Ovary (tissue), 7 donors: ENCODE measurements at regions not wholly inside any gene's neighbourhood (a gene's known extent, or its start where the extent isn't known, plus 50 kb on each side); places are given as distances from the start of the nearest gene placed in this dataset.

Source experiments
- DNase-seq, 5 donors: peaks; one replicate each; pipeline ENCODE4 v3.0.0-alpha.2; 2019 to 2020
- H3K27ac ChIP-seq, 2 donors: fragments of 200-600 bp; one replicate each; pipeline versions ENCODE4 v1.5.1 to v1.8.0; 2019 to 2022
- H3K27me3 ChIP-seq: fragments of 200-600 bp; one replicate; pipeline ENCODE4 v1.8.0; 2022
- H3K36me3 ChIP-seq: fragments of 200-600 bp; sonication (generic); one replicate; pipeline ENCODE4 v1.5.1; 2019
- H3K4me1 ChIP-seq: one replicate; pipeline ENCODE4 v1.8.1; 2013; ENCODE audit warnings: mild to moderate bottlenecking, moderate library complexity; ENCODE audit not compliant: insufficient read depth
- H3K4me3 ChIP-seq: fragments of 200-600 bp; sonication (generic); one replicate; pipeline ENCODE4 v1.5.1; 2017
- H3K9me3 ChIP-seq, 2 donors: fragments of 200-600 bp in 1 of 2; sonication (generic) in 1 of 2; one replicate each; pipeline versions ENCODE4 v1.5.1 to v1.8.1; 2013 to 2019; ENCODE audit warnings: mild to moderate bottlenecking in 1 of 2, moderate library complexity in 1 of 2
- EP300 ChIP-seq: sonication (generic); formaldehyde crosslinking; IDR thresholded peaks from one replicate; pipeline ENCODE4 v1.6.1; 2017; ENCODE audit warnings: antibody characterized with exemption
- POLR2A ChIP-seq: fragments of 450-650 bp; IDR thresholded peaks from one replicate; pipeline ENCODE4 v1.6.1; 2017; ENCODE audit warnings: antibody characterized with exemption, mild to moderate bottlenecking, moderate library complexity
- WGBS, 3 donors: extraction: QIAGEN DNeasy Blood & Tissue Kit in 1 of 3; methylation state at CpG; one replicate each; pipeline versions ENCODE4 v1.1.5 to v1.1.7; 2013 to 2017; 5-methylcytosine and 5-hydroxymethylcytosine counted together
- intact Hi-C, 4 donors: fragments of 100-400 bp; cut with DNase I; formaldehyde crosslinking; loops; one replicate each; pipeline versions ENCODE4 v1.11.0 to v1.15.1; 2022 to 2023
- TF ChIP-seq, protein P1 (sequence below), 3 donors: fragments of 450-650 bp in 2 of 3; fragments of 200-600 bp in 1 of 3; IDR thresholded peaks; one replicate each; pipeline versions ENCODE4 v1.5.1 to v1.8.0; 2016 to 2022; ENCODE audit warnings: antibody characterized with exemption in 3 of 3, mild to moderate bottlenecking in 1 of 3
- donor health status: DM: no; HTN: no; CAD: no; lungs with moderate emphysema.
- donor health status: DM: no; HTN: no; CAD: no.
- donor health status: Bipolar disorder and iron deficiency.
- donor health status: DM: no; HTN: no; CAD: no.
- donor health status: DM: yes; HTN: yes; CAD: no.

DNA sequence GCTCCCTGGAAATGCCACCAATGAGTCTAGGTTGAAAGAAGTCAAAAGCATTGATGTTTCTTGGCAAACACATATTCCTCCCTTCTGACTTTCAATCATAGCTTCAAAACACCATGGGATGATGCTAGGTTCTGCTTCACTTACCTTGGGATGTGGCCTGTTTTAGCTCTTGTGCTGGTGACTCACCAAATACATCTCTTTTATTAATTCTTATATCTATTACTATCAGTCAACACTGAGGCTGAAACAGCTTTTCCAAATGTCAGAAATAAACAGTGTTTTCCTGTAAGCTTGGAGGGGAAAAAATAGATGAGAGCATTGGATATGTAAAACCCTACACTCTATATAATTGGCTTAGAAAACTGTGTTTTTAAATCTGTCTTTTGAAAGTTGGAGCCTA lies 245.4 kb upstream of the NREP start:
- Histone ChIP-seq H3K27ac (no peak overlapping the region), H3K4me3 (no peak overlapping the region), H3K4me1 (no peaks in the 10 kb centered on the region), H3K36me3 (no peaks in the 10 kb centered on the region), H3K27me3 (no peaks in the 10 kb centered on the region), H3K9me3 (no peaks in the 10 kb centered on the region)
- DNase-seq = no peak
- intact Hi-C loops = no loop called here
- TF ChIP-seq POLR2A = no peak
- TF ChIP-seq EP300 = no peak
- TF ChIP-seq, protein P1, sequence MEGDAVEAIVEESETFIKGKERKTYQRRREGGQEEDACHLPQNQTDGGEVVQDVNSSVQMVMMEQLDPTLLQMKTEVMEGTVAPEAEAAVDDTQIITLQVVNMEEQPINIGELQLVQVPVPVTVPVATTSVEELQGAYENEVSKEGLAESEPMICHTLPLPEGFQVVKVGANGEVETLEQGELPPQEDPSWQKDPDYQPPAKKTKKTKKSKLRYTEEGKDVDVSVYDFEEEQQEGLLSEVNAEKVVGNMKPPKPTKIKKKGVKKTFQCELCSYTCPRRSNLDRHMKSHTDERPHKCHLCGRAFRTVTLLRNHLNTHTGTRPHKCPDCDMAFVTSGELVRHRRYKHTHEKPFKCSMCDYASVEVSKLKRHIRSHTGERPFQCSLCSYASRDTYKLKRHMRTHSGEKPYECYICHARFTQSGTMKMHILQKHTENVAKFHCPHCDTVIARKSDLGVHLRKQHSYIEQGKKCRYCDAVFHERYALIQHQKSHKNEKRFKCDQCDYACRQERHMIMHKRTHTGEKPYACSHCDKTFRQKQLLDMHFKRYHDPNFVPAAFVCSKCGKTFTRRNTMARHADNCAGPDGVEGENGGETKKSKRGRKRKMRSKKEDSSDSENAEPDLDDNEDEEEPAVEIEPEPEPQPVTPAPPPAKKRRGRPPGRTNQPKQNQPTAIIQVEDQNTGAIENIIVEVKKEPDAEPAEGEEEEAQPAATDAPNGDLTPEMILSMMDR (IDR thresholded peaks at IDR 0.05) = no peak

DNA sequence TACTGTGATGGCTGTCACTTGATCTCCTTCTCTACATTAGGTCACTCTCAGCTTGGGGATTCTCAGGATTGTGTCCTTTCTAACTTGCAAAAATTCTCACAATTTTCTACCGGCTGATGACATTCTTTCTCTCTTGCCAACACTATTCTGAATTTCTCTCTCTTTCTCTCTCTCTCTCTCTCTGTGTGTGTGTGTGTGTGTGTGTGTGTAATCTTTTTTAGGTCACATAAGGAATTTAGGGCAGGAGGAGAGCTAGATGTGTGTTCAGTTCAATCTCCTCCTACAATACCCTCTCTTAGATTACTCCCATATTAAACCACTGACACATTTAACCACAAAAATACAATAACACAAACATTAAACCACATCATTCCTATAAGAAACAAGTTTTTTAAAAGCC lies 242.3 kb upstream of the NREP start:
- H3K27me3 ChIP-seq = no peaks in the 10 kb centered on the region
- DNase-seq = no peak
- H3K9me3 ChIP-seq = no peaks in the 10 kb centered on the region
- H3K27ac ChIP-seq = no peak overlapping the region
- 47 to 60% (median 55%) methylated on average over 1 of the region's 1 CpG for WGBS, 3 donors
- intact Hi-C loops = no loop called here
- no peaks in the 10 kb centered on the region for H3K36me3 ChIP-seq
- H3K4me1 ChIP-seq = no peaks in the 10 kb centered on the region
- TF ChIP-seq POLR2A (no peak), EP300 (no peak)
- TF ChIP-seq, protein P1 (IDR thresholded peaks at IDR 0.05) = no peak
- no peak overlapping the region for H3K4me3 ChIP-seq

DNA sequence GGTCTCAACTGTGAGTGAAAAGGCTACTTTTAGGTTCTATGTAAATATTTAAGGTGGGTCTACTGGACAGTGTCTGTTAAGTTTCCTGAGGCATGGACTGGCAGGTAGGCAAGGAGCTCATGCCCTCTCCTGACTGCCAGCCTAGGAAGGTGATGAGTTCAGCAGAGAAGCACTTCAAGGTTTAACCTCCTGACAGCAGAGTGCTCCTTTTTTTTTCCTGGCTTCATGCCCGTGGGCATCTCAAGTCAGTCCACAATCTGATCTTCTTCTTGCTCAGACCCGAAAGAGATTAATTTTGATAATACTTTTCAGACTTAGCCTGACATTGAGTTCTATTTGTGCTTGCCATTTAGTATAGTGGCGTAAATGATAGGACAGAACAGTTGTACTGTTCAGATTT lies 241.9 kb upstream of the NREP start:
- Histone ChIP-seq H3K4me3 (no peak overlapping the region), H3K4me1 (no peaks in the 10 kb centered on the region), H3K27ac (no peak overlapping the region), H3K9me3 (no peaks in the 10 kb centered on the region), H3K27me3 (no peaks in the 10 kb centered on the region), H3K36me3 (no peaks in the 10 kb centered on the region)
- 67 to 89% (median 87%) methylated on average over 3 of the region's 3 CpGs for WGBS, 3 donors
- DNase-seq = no peak
- TF ChIP-seq POLR2A (no peak), EP300 (no peak)
- TF ChIP-seq, protein P1 (IDR thresholded peaks at IDR 0.05) = no peak
- intact Hi-C loops = no loop called here

DNA sequence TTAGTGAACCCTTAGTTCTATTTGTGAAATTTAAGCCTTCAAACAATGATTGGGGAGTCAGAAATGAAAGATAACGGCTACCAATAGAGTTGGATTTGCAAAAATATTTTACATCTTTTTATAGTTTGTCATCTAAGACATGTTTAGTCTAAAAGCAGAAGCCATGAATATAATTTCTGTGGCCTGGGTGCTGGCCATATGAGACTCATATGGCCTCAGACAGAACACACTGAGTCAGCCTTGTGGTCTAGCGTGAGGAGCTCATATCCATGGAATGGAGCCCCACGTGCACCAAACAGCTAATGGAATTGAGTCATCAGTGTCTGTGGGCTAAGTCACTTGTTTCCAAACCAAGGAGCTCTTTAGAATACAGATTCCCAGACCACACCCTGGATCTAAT lies 240.7 kb upstream of the NREP start:
- no peak for DNase-seq
- no peak for TF ChIP-seq POLR2A
- Histone ChIP-seq H3K27ac (no peak overlapping the region), H3K36me3 (no peaks in the 10 kb centered on the region), H3K4me3 (no peak overlapping the region), H3K4me1 (no peaks in the 10 kb centered on the region), H3K9me3 (no peaks in the 10 kb centered on the region), H3K27me3 (no peaks in the 10 kb centered on the region)
- intact Hi-C loops = no loop called here
- 27 to 43% (median 37%) methylated on average over 3 of the region's 3 CpGs for WGBS, 3 donors

DNA sequence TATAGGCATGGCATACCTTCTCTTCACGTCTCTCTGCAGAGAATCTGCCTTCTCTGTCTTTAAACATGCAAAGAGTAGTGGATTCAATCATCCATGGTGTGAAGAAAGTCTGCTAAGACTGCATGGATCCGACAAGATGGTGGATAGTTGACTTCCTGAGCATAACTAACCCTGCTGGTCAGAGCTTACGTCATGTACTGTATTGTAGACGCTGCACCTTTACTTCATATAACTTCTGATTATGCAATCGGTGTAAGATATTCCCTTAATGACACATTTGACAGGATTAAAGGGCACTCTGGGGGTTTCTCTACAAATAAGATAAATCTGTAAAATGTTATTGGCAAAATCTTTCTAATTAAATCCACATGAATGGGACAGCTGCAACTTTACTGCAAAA lies 240.3 kb upstream of the NREP start:
- Histone ChIP-seq H3K4me3 (no peak overlapping the region), H3K4me1 (no peaks in the 10 kb centered on the region), H3K9me3 (no peaks in the 10 kb centered on the region), H3K27me3 (no peaks in the 10 kb centered on the region), H3K36me3 (no peaks in the 10 kb centered on the region), H3K27ac (no peak overlapping the region)
- TF ChIP-seq EP300 (no peak), POLR2A (no peak)
- TF ChIP-seq, protein P1 (IDR thresholded peaks at IDR 0.05) = no peak
- DNase-seq = no peak
- WGBS, 3 donors = 72 to 80% (median 73%) methylated on average over 5 of the region's 5 CpGs
- intact Hi-C loops = no loop called here
